Esophagus muscularis mucosa (tissue), 4 donors: ENCODE measurements at regions not wholly inside any gene's neighbourhood (a gene's known extent, or its start where the extent isn't known, plus 50 kb on each side); places are given as distances from the start of the nearest gene placed in this dataset.

Experiments
- DNase-seq: peaks from one replicate; pipeline ENCODE4 v3.0.0-alpha.2; 2017; ENCODE audit errors: extremely low spot score
- H3K27ac ChIP-seq, 4 donors: fragments of 200-600 bp; sonication (generic); replicated peaks in 1 of 4; 1 replicate in 3 of 4; 2 replicates in 1 of 4; pipeline ENCODE4 v1.5.1; 2016 to 2019; ENCODE audit warnings: mild to moderate bottlenecking in 1 of 4
- H3K27me3 ChIP-seq, 4 donors: fragments of 200-600 bp; sonication (generic); one replicate each; pipeline versions ENCODE4 v1.5.1 to v1.6.0; 2016 to 2019
- H3K36me3 ChIP-seq, 4 donors: fragments of 200-600 bp; sonication (generic); one replicate each; pipeline ENCODE4 v1.5.1; 2016 to 2019
- H3K4me1 ChIP-seq, 4 donors: fragments of 200-600 bp; sonication (generic); one replicate each; pipeline ENCODE4 v1.5.1; 2016 to 2019
- H3K4me3 ChIP-seq, 4 donors: fragments of 200-600 bp; sonication (generic); 1 replicate in 2 of 4; 2 replicates in 2 of 4; pipeline ENCODE4 v1.5.1; 2016 to 2019; ENCODE audit warnings: mild to moderate bottlenecking in 4 of 4, moderate library complexity in 1 of 4
- H3K9me3 ChIP-seq, 4 donors: fragments of 200-600 bp; sonication (generic); 1 replicate in 3 of 4; 2 replicates in 1 of 4; pipeline ENCODE4 v1.5.1; 2016 to 2019
- CTCF ChIP-seq, 3 experiments: fragments of 200-600 bp in 2 of 3; fragments of 450-650 bp in 1 of 3; sonication (generic) in 2 of 3; IDR thresholded peaks; one replicate each; pipeline ENCODE4 v1.5.1; 2017 to 2019; ENCODE audit warnings: antibody characterized with exemption in 3 of 3, mild to moderate bottlenecking in 2 of 3, moderate library complexity in 1 of 3
- EP300 ChIP-seq: sonication (generic); formaldehyde crosslinking; IDR thresholded peaks from one replicate; pipeline ENCODE4 v1.6.1; 2017; ENCODE audit warnings: antibody characterized with exemption
- POLR2A ChIP-seq: fragments of 450-650 bp; IDR thresholded peaks from one replicate; pipeline ENCODE4 v1.6.1; 2017; ENCODE audit warnings: antibody characterized with exemption, moderate library complexity, mild to moderate bottlenecking, low read depth
- POLR2AphosphoS5 ChIP-seq, 2 donors: sonication (generic); formaldehyde crosslinking; IDR thresholded peaks; one replicate each; pipeline ENCODE4 v1.6.1; 2017; ENCODE audit warnings: antibody characterized with exemption in 2 of 2
- WGBS: methylation state at CpG from one replicate; pipeline ENCODE4 v1.1.5; 2018; 5-methylcytosine and 5-hydroxymethylcytosine counted together
- intact Hi-C: fragments of 100-400 bp; cut with DNase I; formaldehyde crosslinking; loops from one replicate; pipeline ENCODE4 v1.15.1; 2023
- small RNA-seq, 3 donors: library from RNA; depleted of rRNA; stranded (forward); fragments of <200 nt; gene quantifications; one replicate each; pipeline ENCODE3, GENCODE V24; 2016

GRCh38 chr15:67010898-67011616 lies 54.3 kb upstream of the SMAD3 start:
- no peaks in the 10 kb centered on the region for H3K27me3 ChIP-seq

GRCh38 chr15:67011617-67012005 lies 53.8 kb upstream of the SMAD3 start:
- Histone ChIP-seq H3K27me3 (no peaks in the 10 kb centered on the region), H3K9me3 (no peaks in the 10 kb centered on the region), H3K36me3 (no peaks in the 10 kb centered on the region), H3K27ac (no peak overlapping the region), H3K4me3 (no peak overlapping the region), H3K4me1 (peaks cover 0 to 6% (median 0%) of the 10 kb centered on the region in 4 donors)
- whole genome bisulfite sequencing = 94% methylated on average over 6 of the region's 6 CpGs
- intact Hi-C loops = no loop called here
- no peak for TF ChIP-seq POLR2A
- no peak for TF ChIP-seq CTCF (IDR thresholded peaks at IDR 0.05)
- no peak for TF ChIP-seq EP300
- no peak for TF ChIP-seq POLR2AphosphoS5 (IDR thresholded peaks at IDR 0.05)
- DNase-seq = peak; percentile 72

More at GRCh38 chr15:67010898-67011616, 54.3 kb upstream of the SMAD3 start:
- no peak overlapping the region for H3K4me3 ChIP-seq
- H3K36me3 ChIP-seq = no peaks in the 10 kb centered on the region
- peak; percentile 45 for DNase-seq
- 65% methylated on average over 7 of the region's 7 CpGs for WGBS
- no peaks in the 10 kb centered on the region for H3K9me3 ChIP-seq
- H3K4me1 ChIP-seq = peaks cover 0 to 6% (median 0%) of the 10 kb centered on the region in 4 donors
- TF ChIP-seq POLR2A = no peak
- no peak for TF ChIP-seq EP300
- no peak for TF ChIP-seq CTCF (IDR thresholded peaks at IDR 0.05)
- no peak for TF ChIP-seq POLR2AphosphoS5 (IDR thresholded peaks at IDR 0.05)
- H3K27ac ChIP-seq = no peak overlapping the region
- intact Hi-C loops = no loop called here

- TF ChIP-seq CTCF (IDR thresholded peaks at IDR 0.05) (no peak), EP300 (no peak), POLR2A (no peak), POLR2AphosphoS5 (IDR thresholded peaks at IDR 0.05) (peak; percentile 14 to 29)
- peak; percentile 80 for DNase-seq
- intact Hi-C loops = no loop called here
- 76% methylated on average over 10 of the region's 11 CpGs for WGBS
- no peaks in the 10 kb centered on the region for H3K27me3 ChIP-seq
- no peaks in the 10 kb centered on the region for H3K36me3 ChIP-seq
- H3K27ac ChIP-seq = no peak overlapping the region
- no peaks in the 10 kb centered on the region for H3K9me3 ChIP-seq
- peaks cover 0 to 6% (median 3%) of the 10 kb centered on the region in 4 donors for H3K4me1 ChIP-seq
- H3K4me3 ChIP-seq = no peak overlapping the region
Measured at GRCh38 chr15:67013696-67014095, 51.7 kb upstream of the SMAD3 start.

Small RNAs in the stretch of these regions (small RNA-seq; reads per million reads assigned to genes)
- gene HMGN2P47 = 0 reads per million in 3 donors
